22Rv1 (cell line): ENCODE measurements at regions not wholly inside any gene's neighbourhood (a gene's known extent, or its start where the extent isn't known, plus 50 kb on each side); places are given as distances from the start of the nearest gene placed in this dataset.

Experiments
- CTCF ChIP-seq: fragments of 450-650 bp; IDR thresholded peaks from 2 replicates; pipeline ENCODE4 v1.5.1; 2017; ENCODE audit warnings: mild to moderate bottlenecking
- ZFX ChIP-seq: fragments of 450-650 bp; IDR thresholded peaks from 2 replicates; pipeline ENCODE4 v1.6.1; 2017; ENCODE audit warnings: antibody characterized with exemption, borderline replicate concordance

DNA sequence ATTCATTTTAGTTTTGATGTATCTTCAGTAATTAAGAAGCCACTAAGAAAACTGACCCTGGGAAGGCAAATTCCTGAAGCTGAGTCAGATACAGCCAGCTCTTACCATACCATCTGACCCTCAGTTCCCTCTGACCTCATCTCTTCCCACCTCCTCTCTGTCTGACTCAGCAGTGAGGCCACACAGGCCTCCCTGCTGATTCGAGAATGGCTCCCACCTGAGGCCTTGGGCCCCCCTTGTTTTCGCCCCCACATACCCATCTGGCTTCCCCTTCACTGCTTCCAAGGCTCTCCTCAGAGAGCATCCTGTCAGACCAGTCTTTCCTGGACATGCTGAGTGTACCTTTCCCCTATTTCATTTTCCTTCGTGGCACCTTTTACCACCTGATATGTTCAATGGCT lies 71.0 kb upstream of the CYP1B1 start:
- TF ChIP-seq CTCF (no peak), ZFX (no peak)
